ENCODE measurements at regions not wholly inside any gene's neighbourhood (a gene's known extent, or its start where the extent isn't known, plus 50 kb on each side); places are given as distances from the start of the nearest gene placed in this dataset.
A peak's percentile ranks its signal among the peaks of the same experiment; 100 is the strongest.
"Not testable (repeated sequence)": the region's sequence is repeated elsewhere in the genome, so short reads cannot be mapped to it uniquely, and the experiment has no call there.

DNA sequence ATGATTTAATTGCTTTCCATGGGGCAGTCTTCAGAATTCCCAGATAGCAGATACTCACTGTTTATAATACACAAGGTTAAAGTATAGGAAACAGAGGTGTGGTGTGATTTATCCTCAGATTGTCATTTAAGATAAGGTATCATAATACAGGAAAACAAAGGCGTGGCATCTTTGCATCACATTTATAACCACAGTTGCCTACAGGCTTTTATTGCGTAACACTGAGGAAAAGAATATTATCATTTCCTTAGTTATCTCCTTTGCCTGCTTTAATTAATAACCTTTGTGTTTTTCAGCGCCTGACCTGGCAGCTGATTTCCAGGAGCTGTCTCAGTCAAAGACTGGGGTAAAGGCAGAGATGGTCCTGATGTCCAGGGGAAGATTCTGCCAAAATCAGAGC, 68.8 kb downstream of the SSX7 start:
- no peak for DNase-seq

DNA sequence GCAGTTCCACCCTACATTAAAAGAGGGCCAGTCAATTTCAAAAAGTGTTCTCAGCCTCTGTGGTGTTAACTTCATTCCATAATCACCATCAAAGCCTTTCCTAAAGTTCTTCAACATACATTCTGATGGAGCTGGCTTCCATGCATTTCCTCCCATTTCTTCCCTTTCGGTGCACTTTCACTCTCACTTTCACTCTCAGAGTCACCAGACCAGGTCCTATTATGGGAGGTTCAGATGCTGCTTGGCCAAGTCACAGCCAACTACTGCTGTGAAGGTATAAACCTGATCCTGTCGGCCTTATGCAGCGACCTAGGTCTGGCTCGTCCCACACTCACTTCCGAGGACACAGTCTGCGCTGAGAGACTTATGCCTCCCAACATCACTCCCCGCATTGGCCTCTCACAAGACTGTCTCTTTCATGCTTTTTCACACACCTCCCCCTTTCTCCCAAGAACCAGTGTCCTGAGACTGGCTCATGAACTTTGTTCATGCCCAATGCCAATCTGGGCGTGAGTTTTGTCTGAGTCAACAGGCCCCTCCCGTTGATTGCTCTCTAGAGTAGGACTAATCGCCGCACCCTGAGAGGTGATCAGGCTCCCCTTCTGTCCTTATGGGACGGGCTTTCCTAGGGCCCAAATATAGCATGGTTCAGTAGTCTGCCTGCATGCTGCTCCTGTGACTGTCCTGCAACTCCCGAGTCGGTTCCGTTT, 60.8 kb upstream of the XAGE1B start:
- no peak for DNase-seq

DNA sequence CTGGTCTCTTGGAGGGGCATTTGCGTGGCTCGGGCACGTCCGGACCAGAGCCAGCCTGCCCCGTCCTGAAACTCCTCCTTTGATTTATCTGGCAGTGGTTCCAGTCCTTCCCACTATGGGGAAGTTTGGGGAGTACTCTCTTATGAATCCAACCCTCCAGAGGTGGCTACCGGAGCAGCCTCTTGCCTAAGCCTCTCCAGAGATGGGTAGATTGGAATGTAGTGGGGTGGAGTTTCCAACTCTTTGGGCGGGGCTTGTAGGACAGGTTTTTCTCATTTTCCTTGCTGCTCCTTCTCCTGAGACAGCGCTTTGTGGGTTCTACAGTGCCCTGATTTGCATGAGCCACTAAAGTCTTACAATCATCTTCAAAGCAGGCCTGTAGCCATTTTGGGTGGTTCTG, 60.1 kb upstream of the XAGE1B start:
- DNase-seq, result no peak

DNA sequence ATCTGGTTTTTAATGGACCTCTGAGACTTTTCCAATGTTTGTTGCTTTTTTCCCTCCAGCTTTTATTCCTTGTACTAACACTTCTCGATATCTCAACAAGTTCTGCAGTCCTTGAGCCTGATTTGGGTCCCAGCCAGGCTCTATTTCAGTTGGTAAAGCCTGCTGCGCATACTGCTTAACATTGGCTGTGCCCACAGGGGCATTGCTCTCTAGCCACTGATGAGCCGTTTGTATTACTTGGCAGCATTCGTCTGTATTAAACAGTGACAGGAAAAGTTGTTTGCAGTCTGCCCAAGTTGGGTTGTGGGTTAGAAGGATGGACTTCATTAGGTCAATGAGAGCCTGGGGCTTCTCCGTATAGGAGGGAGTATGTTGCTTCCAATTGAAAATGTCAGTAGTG, 59.6 kb upstream of the XAGE1B start:
- DNase-seq, result no peak

DNA sequence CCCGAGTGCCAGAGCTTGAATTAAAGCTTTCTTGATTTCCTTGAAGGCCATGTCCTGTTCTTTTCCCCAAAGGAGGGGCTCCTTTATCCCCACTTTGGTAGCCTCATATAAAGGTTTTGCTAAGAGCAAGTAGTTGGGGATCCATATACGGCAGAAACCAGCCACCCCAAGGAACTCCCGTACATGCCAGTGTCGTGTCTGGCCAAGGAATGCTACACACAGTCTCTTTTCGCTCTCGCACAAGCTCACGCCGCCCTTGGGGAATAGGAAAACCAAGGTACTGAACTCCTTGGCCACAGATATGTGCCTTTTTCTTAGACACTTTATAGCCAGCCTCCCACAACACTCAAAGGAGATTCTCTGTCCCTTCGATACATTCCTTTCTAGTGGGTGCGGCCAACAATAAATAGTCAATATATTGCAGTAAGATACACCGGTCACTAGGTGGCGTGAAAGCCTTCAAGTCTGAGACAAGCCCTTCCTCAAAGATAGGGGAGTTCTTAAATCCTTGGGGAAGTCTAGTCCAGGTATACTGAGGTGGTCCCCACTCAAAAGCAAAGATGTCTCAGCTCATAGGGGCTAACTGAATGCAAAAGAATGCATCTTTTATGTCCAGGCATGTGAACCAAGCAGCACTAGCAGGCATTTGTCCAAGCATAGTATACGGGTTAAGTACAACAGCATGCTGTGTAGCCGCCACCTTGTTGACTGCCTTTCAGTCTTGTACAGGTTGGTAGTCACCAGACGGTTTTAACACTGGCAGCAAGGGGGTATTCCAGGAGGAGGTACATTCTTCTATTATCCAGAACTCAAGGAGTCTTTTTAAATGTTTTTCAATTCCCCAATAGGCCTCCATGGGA, 57.8 kb upstream of the XAGE1B start:
- peak in 9 of 58 donors; percentile 0 to 31 (median 7) for DNase-seq

DNA sequence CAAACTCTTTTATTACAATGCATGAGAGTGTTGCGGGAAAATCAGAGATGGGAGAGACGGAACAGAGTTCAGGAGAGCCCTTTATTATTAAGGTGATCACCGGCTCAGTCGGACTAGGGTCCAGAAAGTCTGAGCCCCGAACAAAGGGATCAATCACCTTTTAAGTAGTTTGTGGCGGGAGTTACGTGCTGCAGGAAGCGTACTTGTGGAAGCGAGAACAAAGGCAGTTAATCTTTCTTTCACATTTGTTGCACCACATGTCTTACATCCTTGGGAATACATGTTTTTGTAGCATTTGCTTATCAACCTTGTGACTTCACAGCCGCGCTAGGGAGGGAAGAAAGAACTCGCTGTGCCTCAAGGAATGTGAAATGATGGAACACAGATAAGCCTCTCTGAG, 51.3 kb upstream of the XAGE1B start:
- DNase-seq, result not testable (repeated sequence)

Data from anterior cingulate cortex (tissue), 58 donors.